ENCODE measurements at regions not wholly inside any gene's neighbourhood (a gene's known extent, or its start where the extent isn't known, plus 50 kb on each side); places are given as distances from the start of the nearest gene placed in this dataset.

DNA sequence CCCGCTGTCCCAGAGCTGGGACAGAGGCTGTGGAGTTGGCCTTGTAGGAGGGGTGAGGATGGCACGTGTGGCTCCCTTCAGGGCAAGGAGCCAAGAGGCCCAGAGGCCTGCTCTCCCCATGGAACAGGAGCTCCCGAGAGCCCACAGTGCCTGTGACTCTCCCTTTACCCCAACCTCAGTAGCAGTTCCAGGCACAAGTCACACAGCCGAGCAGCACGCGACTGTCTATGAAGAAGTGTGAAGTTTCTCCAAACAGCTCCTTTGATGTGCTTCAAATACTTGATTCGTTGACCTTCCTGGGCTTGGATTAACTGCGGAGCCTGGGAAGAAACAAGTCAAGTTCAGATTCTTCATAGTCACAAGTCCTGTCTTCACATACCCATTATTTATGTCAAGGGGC, 208.7 kb downstream of the IRX2 start:
- TF ChIP-seq EZH2phosphoT487 (IDR thresholded peaks at IDR 0.05; ENCODE audit: borderline replicate concordance), result no peak
- TF ChIP-seq, protein P1, sequence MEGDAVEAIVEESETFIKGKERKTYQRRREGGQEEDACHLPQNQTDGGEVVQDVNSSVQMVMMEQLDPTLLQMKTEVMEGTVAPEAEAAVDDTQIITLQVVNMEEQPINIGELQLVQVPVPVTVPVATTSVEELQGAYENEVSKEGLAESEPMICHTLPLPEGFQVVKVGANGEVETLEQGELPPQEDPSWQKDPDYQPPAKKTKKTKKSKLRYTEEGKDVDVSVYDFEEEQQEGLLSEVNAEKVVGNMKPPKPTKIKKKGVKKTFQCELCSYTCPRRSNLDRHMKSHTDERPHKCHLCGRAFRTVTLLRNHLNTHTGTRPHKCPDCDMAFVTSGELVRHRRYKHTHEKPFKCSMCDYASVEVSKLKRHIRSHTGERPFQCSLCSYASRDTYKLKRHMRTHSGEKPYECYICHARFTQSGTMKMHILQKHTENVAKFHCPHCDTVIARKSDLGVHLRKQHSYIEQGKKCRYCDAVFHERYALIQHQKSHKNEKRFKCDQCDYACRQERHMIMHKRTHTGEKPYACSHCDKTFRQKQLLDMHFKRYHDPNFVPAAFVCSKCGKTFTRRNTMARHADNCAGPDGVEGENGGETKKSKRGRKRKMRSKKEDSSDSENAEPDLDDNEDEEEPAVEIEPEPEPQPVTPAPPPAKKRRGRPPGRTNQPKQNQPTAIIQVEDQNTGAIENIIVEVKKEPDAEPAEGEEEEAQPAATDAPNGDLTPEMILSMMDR (conservative IDR thresholded peaks at IDR 0.05; ENCODE audit: low read length), result no peak

Measured in Loucy (cell line).